ENCODE measurements at regions not wholly inside any gene's neighbourhood (a gene's known extent, or its start where the extent isn't known, plus 50 kb on each side); places are given as distances from the start of the nearest gene placed in this dataset.
A peak's percentile ranks its signal among the peaks of the same experiment; 100 is the strongest.
"Not testable (repeated sequence)": the region's sequence is repeated elsewhere in the genome, so short reads cannot be mapped to it uniquely, and the experiment has no call there.

GRCh38 chr7:124179641-124180040 is 146.8 kb upstream of the TMEM229A start:
- no peak for DNase-seq (ENCODE audit: low read depth in 4 of 4, low spot score in 2 of 4)

GRCh38 chr7:124177891-124178290 is 145.0 kb upstream of the TMEM229A start:
- no peak for DNase-seq (ENCODE audit: low read depth in 4 of 4, low spot score in 2 of 4)

- DNase-seq (ENCODE audit: low read depth in 4 of 4, low spot score in 2 of 4) = not testable (repeated sequence)
Observed at GRCh38 chr7:124171812-124172211, 138.9 kb upstream of the TMEM229A start.

- peak in 1 of 4 donors; percentile 8 for DNase-seq (ENCODE audit: low read depth in 4 of 4, low spot score in 2 of 4)
Observed at GRCh38 chr7:124171068-124171467, 138.2 kb upstream of the TMEM229A start.

GRCh38 chr7:124168616-124169015 is 135.7 kb upstream of the TMEM229A start:
- no peak for DNase-seq (ENCODE audit: low read depth in 4 of 4, low spot score in 2 of 4)

GRCh38 chr7:124162667-124163066 is 129.8 kb upstream of the TMEM229A start:
- no peak for DNase-seq (ENCODE audit: low read depth in 4 of 4, low spot score in 2 of 4)

GRCh38 chr7:124155432-124156022 is 122.7 kb upstream of the TMEM229A start:
- peak in 1 of 4 donors; percentile 6 for DNase-seq (ENCODE audit: low read depth in 4 of 4, low spot score in 2 of 4)

GRCh38 chr7:124152859-124153692 is 120.2 kb upstream of the TMEM229A start:
- DNase-seq (ENCODE audit: low read depth in 4 of 4, low spot score in 2 of 4) = no peak

GRCh38 chr7:124137664-124138063 is 104.8 kb upstream of the TMEM229A start:
- no peak for DNase-seq (ENCODE audit: low read depth in 4 of 4, low spot score in 2 of 4)

GRCh38 chr7:124124201-124124600 is 91.3 kb upstream of the TMEM229A start:
- no peak for DNase-seq (ENCODE audit: low read depth in 4 of 4, low spot score in 2 of 4)

- no peak for DNase-seq (ENCODE audit: low read depth in 4 of 4, low spot score in 2 of 4)
Observed at GRCh38 chr7:124120911-124121310, 88.0 kb upstream of the TMEM229A start.

- DNase-seq (ENCODE audit: low read depth in 4 of 4, low spot score in 2 of 4) = peak in 1 of 4 donors; percentile 13
Observed at GRCh38 chr7:124113045-124113444, 80.2 kb upstream of the TMEM229A start.

GRCh38 chr7:124106575-124106974 is 73.7 kb upstream of the TMEM229A start:
- no peak for DNase-seq (ENCODE audit: low read depth in 4 of 4, low spot score in 2 of 4)

- DNase-seq (ENCODE audit: low read depth in 4 of 4, low spot score in 2 of 4) = no peak
Observed at GRCh38 chr7:124101173-124101768, 68.4 kb upstream of the TMEM229A start.

GRCh38 chr7:124100190-124100589 is 67.3 kb upstream of the TMEM229A start:
- no peak for DNase-seq (ENCODE audit: low read depth in 4 of 4, low spot score in 2 of 4)

- DNase-seq (ENCODE audit: low read depth in 4 of 4, low spot score in 2 of 4) = not testable (repeated sequence)
Observed at GRCh38 chr7:124099585-124099984, 66.7 kb upstream of the TMEM229A start.

GRCh38 chr7:124089621-124090020 is 56.8 kb upstream of the TMEM229A start:
- no peak for DNase-seq (ENCODE audit: low read depth in 4 of 4, low spot score in 2 of 4)

- DNase-seq (ENCODE audit: low read depth in 4 of 4, low spot score in 2 of 4) = no peak
Observed at GRCh38 chr7:124088590-124088989, 55.7 kb upstream of the TMEM229A start.

GRCh38 chr7:124086843-124087242 is 54.0 kb upstream of the TMEM229A start:
- no peak for DNase-seq (ENCODE audit: low read depth in 4 of 4, low spot score in 2 of 4)

- DNase-seq (ENCODE audit: low read depth in 4 of 4, low spot score in 2 of 4) = peak; percentile 37 to 71 (median 58)
Observed at GRCh38 chr7:124085179-124085578, 52.3 kb upstream of the TMEM229A start.

GRCh38 chr7:124084024-124084423 is 51.2 kb upstream of the TMEM229A start:
- DNase-seq (ENCODE audit: low read depth in 4 of 4, low spot score in 2 of 4) = peak in 1 of 4 donors; percentile 17
